Frontal cortex (tissue), 3 donors: ENCODE measurements at regions not wholly inside any gene's neighbourhood (a gene's known extent, or its start where the extent isn't known, plus 50 kb on each side); places are given as distances from the start of the nearest gene placed in this dataset.

ENCODE experiments used
- DNase-seq, 2 donors: peaks; one replicate each; pipeline ENCODE4 v3.0.0; 2012; ENCODE audit warnings: low spot score in 2 of 2
- FAIRE-seq: peaks from 2 replicates; lab custom pipeline; 2012; peaks lifted over from hg19 to GRCh38; lab: Jason Lieb, UNC
- donor health status: control.
- donor health status: control.
- donor health status: control.

DNA sequence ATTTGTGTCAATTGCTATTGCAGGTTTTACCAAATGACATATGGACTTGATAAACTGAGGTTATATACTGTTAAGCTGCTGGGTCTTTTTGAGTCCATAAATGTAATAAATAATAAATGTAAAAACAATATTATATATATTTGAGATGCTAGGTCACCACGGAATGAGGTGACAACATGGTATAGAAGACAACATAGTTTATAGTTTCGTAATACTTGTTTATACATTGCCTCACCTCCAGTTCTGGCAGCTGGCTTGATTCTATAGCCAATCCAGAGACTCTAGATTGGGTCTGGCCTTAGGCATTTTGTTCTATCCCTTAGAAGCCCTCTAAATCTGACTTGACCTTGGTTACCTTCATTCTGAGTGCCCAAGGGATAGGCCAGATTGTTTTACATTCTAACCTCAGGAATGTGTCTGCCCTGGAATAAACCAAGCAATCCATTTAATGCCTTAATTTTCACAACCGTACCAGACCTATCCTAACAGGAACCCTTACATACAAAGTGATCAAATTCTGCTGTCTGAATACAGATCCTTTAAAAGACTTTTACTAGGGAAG, 61.5 kb upstream of the STXBP5 start:
- FAIRE-seq (no peak), DNase-seq (no peak)

DNA sequence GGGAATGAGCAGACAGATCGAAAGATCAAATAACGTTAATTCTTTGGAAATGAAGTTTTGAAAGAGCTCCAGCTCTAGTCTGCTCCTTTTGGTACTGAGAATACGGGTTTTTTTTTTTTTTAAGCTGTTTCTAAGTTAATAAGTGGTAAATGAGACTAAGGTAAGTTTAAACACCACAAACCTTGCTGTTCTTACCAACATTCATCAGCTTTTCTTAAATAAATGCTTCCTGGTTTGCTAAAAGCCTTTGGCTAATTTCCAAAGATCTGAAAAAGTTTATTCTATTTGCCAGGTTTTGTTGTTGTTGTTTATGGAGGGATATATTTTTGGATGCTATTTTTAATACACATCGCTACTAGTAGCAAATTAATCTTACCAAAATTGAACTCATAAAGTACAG, 55.1 kb upstream of the STXBP5 start:
- no peak for DNase-seq
- no peak for FAIRE-seq

DNA sequence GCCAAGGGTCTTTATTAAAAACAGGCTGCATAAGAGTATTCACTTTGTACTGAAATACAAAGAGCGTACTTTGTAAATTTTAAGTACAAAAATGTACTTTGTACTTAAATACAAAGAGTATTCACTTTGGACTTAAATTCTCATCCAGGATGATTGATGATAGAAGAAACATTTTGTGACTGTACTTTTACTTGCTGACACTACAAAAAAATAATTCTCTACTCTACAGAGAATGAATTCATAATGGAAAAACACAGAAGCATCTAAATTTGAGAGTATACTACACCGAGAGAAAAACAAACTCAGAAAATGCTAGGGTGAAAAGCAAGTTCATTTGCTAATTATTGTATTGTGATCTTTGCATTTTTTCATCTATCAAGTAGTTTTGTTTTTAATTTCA, 54.4 kb upstream of the STXBP5 start:
- no peak for DNase-seq
- no peak for FAIRE-seq

DNA sequence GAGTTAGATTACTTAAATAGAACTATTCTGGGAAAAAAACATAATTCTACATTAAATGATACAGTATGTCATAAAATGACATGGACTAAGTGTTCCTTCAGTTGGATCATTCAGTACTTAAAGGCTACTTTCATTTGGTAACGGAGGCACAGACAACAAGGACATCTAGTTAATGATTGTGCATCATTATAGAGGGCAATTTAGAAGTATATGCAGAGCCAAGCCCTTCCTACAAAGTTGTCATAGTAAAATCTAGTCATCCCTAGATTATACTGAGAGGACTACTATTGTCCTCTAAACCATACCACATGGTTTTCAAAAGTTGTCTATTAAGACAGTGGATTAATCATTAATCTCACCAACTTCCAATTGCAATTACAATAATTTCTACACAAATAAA, 53.9 kb upstream of the STXBP5 start:
- FAIRE-seq (no peak), DNase-seq (no peak)
